AG10803 (cell line): ENCODE measurements at regions not wholly inside any gene's neighbourhood (a gene's known extent, or its start where the extent isn't known, plus 50 kb on each side); places are given as distances from the start of the nearest gene placed in this dataset.
"Not testable (repeated sequence)": the region's sequence is repeated elsewhere in the genome, so short reads cannot be mapped to it uniquely, and the experiment has no call there.

Experiments
- DNase-seq: peaks from one replicate; pipeline ENCODE4 v3.0.0; 2010; ENCODE audit warnings: low read depth
- H3K4me3 ChIP-seq: 2 replicates; pipeline ENCODE4 v1.5.1; 2011; ENCODE audit warnings: mild to moderate bottlenecking, low read length, control low read depth
- CTCF ChIP-seq: conservative IDR thresholded peaks from 2 replicates; pipeline ENCODE4 v1.5.1; 2011; ENCODE audit warnings: mild to moderate bottlenecking, low read length, control low read depth, inconsistent platforms

- no peak for TF ChIP-seq CTCF
- H3K4me3 ChIP-seq = no peak overlapping the region
- no peak for DNase-seq
These were observed 54.1 kb upstream of the PEG3 start for GRCh38 chr19:56894626-56895025.

DNA sequence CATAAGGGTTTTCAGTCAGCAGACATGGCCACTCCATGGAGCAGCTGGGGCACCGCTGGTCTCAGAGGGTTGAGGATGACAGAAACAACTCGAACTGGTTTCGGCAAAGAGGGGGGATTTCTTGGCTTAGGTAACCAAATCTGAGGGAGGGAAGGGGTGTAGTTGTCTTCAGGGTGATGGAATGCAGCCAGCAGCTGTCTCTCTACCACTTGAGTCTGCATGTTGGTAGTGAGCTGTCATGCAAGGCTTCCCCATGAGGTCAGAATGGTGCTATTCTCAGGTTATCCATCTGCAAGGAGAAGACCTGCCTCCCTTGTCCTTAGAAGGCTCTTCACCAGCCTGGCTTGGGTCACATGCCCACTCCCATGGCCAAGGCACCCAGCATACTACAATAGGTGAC lies 55.6 kb upstream of the PEG3 start:
- TF ChIP-seq CTCF = no peak
- no peak overlapping the region for H3K4me3 ChIP-seq
- DNase-seq = no peak

DNA sequence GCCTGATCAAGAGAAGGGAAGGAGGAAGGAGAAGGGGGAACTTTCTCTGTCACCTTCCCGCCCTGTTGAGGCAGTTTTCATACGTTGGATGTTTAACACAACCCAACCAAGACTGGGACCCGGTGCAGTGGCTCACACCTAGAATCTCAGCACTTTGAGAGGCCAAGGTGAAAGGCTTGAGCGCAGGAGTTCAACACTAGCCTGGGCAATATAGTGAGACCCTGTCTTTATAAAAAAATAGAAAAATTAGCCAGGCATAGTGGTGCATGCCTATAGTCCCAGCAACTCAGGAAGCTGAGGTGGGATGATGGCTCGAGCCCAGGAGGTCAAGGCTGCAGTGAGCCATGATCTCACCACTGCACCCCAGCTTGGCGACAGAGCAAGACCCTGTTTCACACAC lies 59.4 kb upstream of the PEG3 start:
- no peak for TF ChIP-seq CTCF
- no peak for DNase-seq
- no peak overlapping the region for H3K4me3 ChIP-seq

GRCh38 chr19:56900573-56901097 lies 60.1 kb upstream of the PEG3 start:
- DNase-seq = no peak

DNA sequence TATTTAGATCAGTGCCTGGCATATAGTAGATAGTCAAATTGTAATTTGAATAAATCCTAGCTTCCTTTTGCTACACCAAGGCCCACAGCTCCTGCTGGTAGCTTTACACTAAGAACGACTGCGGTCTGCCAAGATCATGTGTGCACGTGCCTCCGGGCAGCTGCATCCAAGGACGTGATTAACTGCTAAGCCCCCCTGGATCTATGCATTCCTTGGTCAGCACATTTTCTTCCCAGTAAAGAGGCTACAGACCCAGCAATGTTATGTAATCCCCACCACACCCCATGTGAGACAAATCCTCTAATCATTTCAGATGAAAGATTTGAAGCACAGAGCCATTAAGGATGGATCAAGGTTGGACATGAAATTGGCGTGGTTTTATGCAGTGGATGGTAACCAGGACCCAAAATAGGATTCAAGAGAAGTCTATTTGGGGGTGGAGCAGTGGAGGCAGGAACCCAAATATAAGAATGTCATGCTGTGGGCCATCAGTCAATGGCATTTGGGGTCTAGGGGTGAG lies 65.2 kb upstream of the PEG3 start:
- H3K4me3 ChIP-seq = no peak overlapping the region

More at GRCh38 chr19:56900573-56901097, 60.1 kb upstream of the PEG3 start:
- TF ChIP-seq CTCF = no peak
- H3K4me3 ChIP-seq = no peak overlapping the region

DNA sequence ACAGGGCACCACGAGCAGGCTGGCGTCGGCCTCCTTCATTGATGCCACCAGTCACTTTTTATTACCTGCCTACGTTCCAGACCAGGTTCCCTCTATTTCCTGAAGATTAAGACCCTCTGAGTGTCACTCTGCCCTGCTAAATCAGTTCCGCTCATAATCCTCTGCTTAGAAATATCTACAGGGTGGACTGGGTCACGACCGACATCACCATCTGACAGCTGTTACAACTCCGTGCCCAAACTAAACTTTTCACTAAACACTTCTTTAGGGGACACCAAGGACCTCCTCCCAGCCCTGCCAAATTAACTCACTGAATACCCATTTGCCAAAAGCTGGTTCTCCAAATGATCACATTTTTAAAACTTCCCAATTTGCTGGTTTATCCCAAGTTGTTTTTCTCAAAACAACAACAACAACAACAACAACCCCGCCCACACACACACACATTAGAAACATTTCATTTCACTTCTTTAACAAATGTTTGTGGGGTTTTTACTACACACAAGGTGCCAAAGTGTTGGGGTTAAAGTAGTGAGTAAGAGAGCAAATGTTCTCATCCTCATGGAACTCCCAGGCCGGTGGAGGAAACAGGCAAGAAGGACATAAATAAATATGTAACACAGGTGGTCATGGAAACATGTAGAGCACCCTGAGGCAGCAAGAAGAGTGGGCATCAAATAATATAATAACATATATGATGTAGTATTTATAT lies 72.0 kb upstream of the PEG3 start:
- TF ChIP-seq CTCF = no peak
- DNase-seq = no peak
- no peak overlapping the region for H3K4me3 ChIP-seq

More for the DNA sequence above, 65.2 kb upstream of the PEG3 start:
- TF ChIP-seq CTCF = no peak
- no peak for DNase-seq

GRCh38 chr19:56913113-56913455 lies 72.6 kb upstream of the PEG3 start:
- not testable (repeated sequence) for DNase-seq, H3K4me3 ChIP-seq

GRCh38 chr19:56916528-56916927 lies 76.0 kb upstream of the PEG3 start:
- H3K4me3 ChIP-seq = no peak overlapping the region
- no peak for TF ChIP-seq CTCF
- no peak for DNase-seq
